Cardiac muscle cell (in vitro differentiated cells and primary cell): ENCODE measurements at regions not wholly inside any gene's neighbourhood (a gene's known extent, or its start where the extent isn't known, plus 50 kb on each side); places are given as distances from the start of the nearest gene placed in this dataset.

ENCODE experiments used
- DNase-seq, 2 donors: peaks; one replicate each; pipeline versions ENCODE4 v3.0.0 to v3.0.0-alpha.2; 2010 to 2017; ENCODE audit warnings: low read depth in 1 of 2, low spot score in 1 of 2
- H3K27ac ChIP-seq: fragments of 200-600 bp; sonication (generic); 2 replicates; pipeline ENCODE4 v1.5.1; 2016
- H3K27me3 ChIP-seq: fragments of 200-600 bp; sonication (generic); 2 replicates; pipeline ENCODE4 v1.6.0; 2016; ENCODE audit warnings: control low read depth
- H3K36me3 ChIP-seq: fragments of 200-600 bp; sonication (generic); 2 replicates; pipeline ENCODE4 v1.5.1; 2016; ENCODE audit warnings: control low read depth
- H3K4me1 ChIP-seq: fragments of 200-600 bp; sonication (generic); 2 replicates; pipeline ENCODE4 v1.8.1; 2017; ENCODE audit warnings: low read depth, mild to moderate bottlenecking, mixed run types
- H3K4me3 ChIP-seq: fragments of 200-600 bp; sonication (generic); 2 replicates; pipeline ENCODE4 v1.5.1; 2016; ENCODE audit warnings: mild to moderate bottlenecking
- H3K9me3 ChIP-seq: fragments of 200-600 bp; sonication (generic); 2 replicates; pipeline ENCODE4 v1.5.1; 2017; ENCODE audit warnings: low read depth, mild to moderate bottlenecking, control low read depth
- TF ChIP-seq, protein P1 (sequence below): IDR thresholded peaks from 2 replicates; pipeline ENCODE4 v1.5.1; 2012; ENCODE audit warnings: low read depth, mild to moderate bottlenecking, low read length

DNA sequence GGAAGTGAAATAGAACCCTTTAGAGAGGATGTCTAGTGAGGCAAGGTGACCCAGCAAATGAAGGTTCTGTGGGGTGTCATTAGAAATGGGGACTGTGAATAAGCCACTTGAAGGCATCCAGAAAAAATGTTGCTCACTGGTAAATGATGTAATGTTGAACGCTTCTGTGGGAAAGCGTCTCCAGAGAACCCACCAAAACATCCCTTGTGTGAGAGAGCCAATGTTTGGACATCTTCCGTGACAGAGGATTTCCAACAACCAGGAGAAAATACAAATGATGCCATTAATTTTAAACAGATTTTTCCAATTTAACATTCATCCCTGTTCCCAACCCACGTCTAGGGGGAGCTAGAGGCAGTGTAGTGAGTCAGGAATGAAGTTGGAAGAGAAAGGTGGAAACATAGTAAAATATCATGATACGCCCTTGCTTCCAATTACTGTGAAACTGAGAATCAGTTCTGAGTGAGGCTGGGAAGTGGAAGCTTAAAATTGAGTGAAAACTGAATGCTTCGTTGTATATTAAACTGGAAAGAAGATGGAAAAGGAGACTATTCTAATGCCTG, 584.2 kb downstream of the CD109 start:
- H3K27me3 ChIP-seq: no peaks in the 10 kb centered on the region
- no peak overlapping the region for H3K27ac ChIP-seq
- TF ChIP-seq, protein P1, sequence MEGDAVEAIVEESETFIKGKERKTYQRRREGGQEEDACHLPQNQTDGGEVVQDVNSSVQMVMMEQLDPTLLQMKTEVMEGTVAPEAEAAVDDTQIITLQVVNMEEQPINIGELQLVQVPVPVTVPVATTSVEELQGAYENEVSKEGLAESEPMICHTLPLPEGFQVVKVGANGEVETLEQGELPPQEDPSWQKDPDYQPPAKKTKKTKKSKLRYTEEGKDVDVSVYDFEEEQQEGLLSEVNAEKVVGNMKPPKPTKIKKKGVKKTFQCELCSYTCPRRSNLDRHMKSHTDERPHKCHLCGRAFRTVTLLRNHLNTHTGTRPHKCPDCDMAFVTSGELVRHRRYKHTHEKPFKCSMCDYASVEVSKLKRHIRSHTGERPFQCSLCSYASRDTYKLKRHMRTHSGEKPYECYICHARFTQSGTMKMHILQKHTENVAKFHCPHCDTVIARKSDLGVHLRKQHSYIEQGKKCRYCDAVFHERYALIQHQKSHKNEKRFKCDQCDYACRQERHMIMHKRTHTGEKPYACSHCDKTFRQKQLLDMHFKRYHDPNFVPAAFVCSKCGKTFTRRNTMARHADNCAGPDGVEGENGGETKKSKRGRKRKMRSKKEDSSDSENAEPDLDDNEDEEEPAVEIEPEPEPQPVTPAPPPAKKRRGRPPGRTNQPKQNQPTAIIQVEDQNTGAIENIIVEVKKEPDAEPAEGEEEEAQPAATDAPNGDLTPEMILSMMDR: peak; percentile 30
- H3K4me1 ChIP-seq: no peaks in the 10 kb centered on the region
- H3K36me3 ChIP-seq: no peaks in the 10 kb centered on the region
- no peak for DNase-seq
- H3K9me3 ChIP-seq: no peaks in the 10 kb centered on the region
- no peak overlapping the region for H3K4me3 ChIP-seq

DNA sequence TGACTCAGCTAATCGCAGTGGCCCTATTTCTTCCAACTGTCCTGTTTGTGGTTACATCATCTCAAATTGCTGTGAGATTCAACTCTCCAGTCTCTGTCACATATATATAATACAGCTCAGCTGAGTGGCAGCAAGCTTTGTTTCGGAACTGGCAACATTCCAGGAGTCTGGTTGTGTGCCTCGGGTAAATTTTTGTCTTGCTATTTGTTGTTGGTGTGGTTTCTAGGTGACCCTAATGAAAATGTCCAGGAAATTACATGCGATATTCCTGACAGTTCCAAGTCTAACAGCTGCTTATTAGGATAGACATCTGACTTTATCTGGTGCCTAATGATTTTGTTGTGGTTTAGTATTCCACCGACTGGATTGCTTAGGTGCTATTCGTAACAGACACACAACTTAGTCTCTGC, 581.8 kb downstream of the CD109 start:
- H3K4me3 ChIP-seq: no peak overlapping the region
- TF ChIP-seq, protein P1: no peak
- no peaks in the 10 kb centered on the region for H3K9me3 ChIP-seq
- H3K27me3 ChIP-seq: no peaks in the 10 kb centered on the region
- no peaks in the 10 kb centered on the region for H3K36me3 ChIP-seq
- DNase-seq: peak; percentile 20 to 42
- no peak overlapping the region for H3K27ac ChIP-seq
- H3K4me1 ChIP-seq: no peaks in the 10 kb centered on the region

DNA sequence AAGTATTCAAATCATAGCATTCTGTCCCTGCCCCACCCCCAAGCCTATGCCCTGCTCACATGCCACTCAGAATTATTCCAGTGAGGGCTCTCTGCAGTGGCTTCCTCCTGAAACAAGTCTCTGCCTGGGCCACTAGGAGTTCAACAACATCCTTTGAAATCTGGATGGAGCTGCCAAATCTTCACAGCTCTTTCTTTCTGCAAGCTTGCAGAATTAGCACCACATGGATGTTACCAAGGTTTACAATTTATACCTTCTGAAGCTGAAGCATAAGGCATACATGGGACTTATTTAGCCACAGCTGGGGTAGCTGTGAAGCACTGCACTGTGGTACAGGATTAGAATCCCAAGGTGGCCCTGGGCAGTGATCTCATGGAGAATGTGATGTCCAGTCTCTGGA, 577.5 kb downstream of the CD109 start:
- DNase-seq: no peak
- Histone ChIP-seq H3K36me3 (no peaks in the 10 kb centered on the region), H3K27ac (no peak overlapping the region), H3K27me3 (no peaks in the 10 kb centered on the region), H3K4me1 (no peaks in the 10 kb centered on the region), H3K4me3 (no peak overlapping the region), H3K9me3 (no peaks in the 10 kb centered on the region)
- TF ChIP-seq, protein P1: no peak

DNA sequence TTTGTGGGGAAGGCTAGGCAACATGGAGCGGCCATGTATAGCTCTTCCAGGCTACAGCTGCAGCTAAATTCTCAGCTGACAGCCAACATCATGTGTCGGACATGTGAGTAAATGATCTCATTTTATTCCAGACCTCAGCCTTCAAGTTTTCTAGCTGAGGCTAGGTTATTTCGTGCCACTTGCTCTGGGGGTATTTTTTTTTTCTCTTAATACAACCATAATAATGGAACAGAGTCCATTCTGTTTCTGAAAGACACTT, 573.5 kb downstream of the CD109 start:
- DNase-seq: no peak

DNA sequence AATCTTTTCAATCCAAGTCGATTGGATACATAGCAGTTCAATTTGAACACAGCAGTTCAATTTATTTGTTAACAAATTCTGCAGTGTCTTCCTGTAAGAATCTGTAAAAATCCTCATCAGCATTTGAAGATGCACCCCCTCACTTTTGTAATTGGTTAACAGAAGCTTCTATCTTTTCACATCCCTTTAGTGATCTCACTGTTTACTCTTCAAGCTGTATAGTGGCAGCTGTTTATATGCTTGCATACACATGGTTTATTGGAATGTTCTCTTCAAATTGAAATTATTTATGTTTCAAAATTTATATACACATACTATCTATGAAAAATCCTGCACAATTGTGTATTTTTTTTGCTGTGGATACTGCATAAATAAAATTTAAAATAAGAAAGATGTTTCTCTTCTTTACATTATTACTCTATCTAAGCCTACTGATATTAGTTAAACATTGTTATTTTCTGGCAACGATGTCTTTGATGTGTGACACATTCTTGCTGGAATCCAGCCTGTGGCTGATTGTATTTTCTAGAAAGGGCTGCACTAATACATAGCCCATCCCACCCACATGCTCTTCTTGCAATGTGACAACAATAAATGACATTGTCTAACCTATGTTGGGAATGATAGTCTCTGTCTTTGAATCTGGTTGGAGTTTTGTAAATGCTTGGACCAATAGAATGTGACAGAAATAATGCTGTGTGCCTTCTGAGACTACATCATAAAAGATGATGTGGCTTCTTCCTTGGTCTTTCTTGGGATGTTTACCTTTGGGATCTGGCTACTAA, 573.0 kb downstream of the CD109 start:
- Histone ChIP-seq H3K27ac (no peak overlapping the region), H3K4me3 (no peak overlapping the region), H3K36me3 (no peaks in the 10 kb centered on the region), H3K9me3 (no peaks in the 10 kb centered on the region), H3K4me1 (no peaks in the 10 kb centered on the region), H3K27me3 (no peaks in the 10 kb centered on the region)
- no peak for DNase-seq
- TF ChIP-seq, protein P1: no peak

More for the DNA sequence above, 573.5 kb downstream of the CD109 start:
- Histone ChIP-seq H3K27me3 (no peaks in the 10 kb centered on the region), H3K36me3 (no peaks in the 10 kb centered on the region), H3K4me1 (no peaks in the 10 kb centered on the region), H3K9me3 (no peaks in the 10 kb centered on the region), H3K4me3 (no peak overlapping the region), H3K27ac (no peak overlapping the region)
- TF ChIP-seq, protein P1: no peak
